B cell (primary cell): ENCODE measurements at regions not wholly inside any gene's neighbourhood (a gene's known extent, or its start where the extent isn't known, plus 50 kb on each side); places are given as distances from the start of the nearest gene placed in this dataset.

Experiments
- ATAC-seq: fragments of 200-7000 bp; cut with Tn5 transposase; one replicate; pipeline ENCODE4 v1.10.0; 2021; ENCODE audit warnings: low read depth, mild to moderate bottlenecking, moderate number of reproducible peaks, moderate library complexity
- CTCF ChIA-PET: fragments of 350-600 bp; sonication (Branson Sonifier 250); formaldehyde crosslinking; loops from one replicate; lab custom pipeline; 2021; ENCODE audit warnings: antibody characterized with exemption, inconsistent platforms; lab: Charles Lee
- POLR2A ChIA-PET: fragments of 350-600 bp; sonication (Branson Sonifier 250); formaldehyde crosslinking; loops from one replicate; lab custom pipeline; 2021; ENCODE audit warnings: antibody characterized with exemption; lab: Charles Lee
- DNase-seq: peaks from one replicate; pipeline ENCODE4 v3.0.0; 2013
- H2AFZ ChIP-seq: 2 replicates; pipeline ENCODE4 v1.6.1; 2012; ENCODE audit warnings: mild to moderate bottlenecking, low read depth, low read length; ENCODE audit not compliant: insufficient read depth, poor library complexity, severe bottlenecking
- H3K27ac ChIP-seq, 2 donors: 1 replicate in 1 of 2; 2 replicates in 1 of 2; pipeline ENCODE4 v1.5.1; 2012 to 2013; ENCODE audit warnings: low read length in 2 of 2, mild to moderate bottlenecking in 2 of 2, moderate library complexity in 1 of 2
- H3K27me3 ChIP-seq, 4 experiments: fragments of 200-600 bp in 1 of 4; sonication (generic) in 1 of 4; replicated peaks in 1 of 4; 1 replicate in 2 of 4; 2 replicates in 2 of 4; pipeline versions ENCODE4 v1.6.1 to v1.7.0; 2013 to 2016; ENCODE audit warnings: low read length in 3 of 4, mild to moderate bottlenecking in 2 of 4, mixed read lengths in 1 of 4, moderate library complexity in 1 of 4; ENCODE audit not compliant: insufficient read depth in 4 of 4, control insufficient read depth in 3 of 4; ENCODE audit errors: control extremely low read depth in 1 of 4
- H3K36me3 ChIP-seq, 2 experiments: replicated peaks in 1 of 2; 1 replicate in 1 of 2; 2 replicates in 1 of 2; pipeline versions ENCODE4 v1.6.1 to v1.7.1; 2013; ENCODE audit warnings: low read length in 1 of 2; ENCODE audit not compliant: insufficient read depth in 2 of 2, control insufficient read depth in 1 of 2; ENCODE audit errors: control extremely low read depth in 1 of 2, extremely low read depth in 1 of 2
- H3K4me1 ChIP-seq, 2 donors: fragments of 200-600 bp in 1 of 2; sonication (generic) in 1 of 2; 1 replicate in 1 of 2; 2 replicates in 1 of 2; pipeline versions ENCODE4 v1.5.1 to v1.6.1; 2013 to 2017; ENCODE audit warnings: low read length in 2 of 2; ENCODE audit not compliant: control insufficient read depth in 2 of 2, insufficient read depth in 2 of 2
- H3K4me2 ChIP-seq: replicated peaks from 2 replicates; pipeline ENCODE3; 2012; ENCODE audit warnings: mild to moderate bottlenecking, low read depth, low read length; ENCODE audit not compliant: poor library complexity, severe bottlenecking
- H3K4me3 ChIP-seq, 5 experiments: fragments of 200-600 bp in 1 of 5; sonication (generic) in 1 of 5; 1 replicate in 3 of 5; 2 replicates in 2 of 5; pipeline versions ENCODE4 v1.5.1 to v1.7.0; 2011 to 2016; ENCODE audit warnings: low read length in 4 of 5, mild to moderate bottlenecking in 4 of 5, low read depth in 2 of 5, control low read depth in 1 of 5, moderate library complexity in 1 of 5; ENCODE audit not compliant: insufficient read depth in 1 of 5; ENCODE audit errors: control extremely low read depth in 1 of 5, extremely low read depth in 1 of 5
- H3K79me2 ChIP-seq: fragments of 200-600 bp; sonication (generic); one replicate; pipeline ENCODE4 v1.6.0; 2016; ENCODE audit warnings: low read length; ENCODE audit not compliant: control insufficient read depth, insufficient read depth
- H3K9ac ChIP-seq: fragments of 200-600 bp; sonication (generic); 2 replicates; pipeline ENCODE4 v1.6.1; 2017; ENCODE audit warnings: mild to moderate bottlenecking, low read length, moderate library complexity
- H3K9me3 ChIP-seq, 3 donors: one replicate each; pipeline versions ENCODE4 v1.6.1 to v1.7.1; 2013; ENCODE audit warnings: low read length in 2 of 3; ENCODE audit not compliant: control insufficient read depth in 2 of 3, insufficient read depth in 1 of 3; ENCODE audit errors: control extremely low read depth in 1 of 3
- H4K20me1 ChIP-seq: 2 replicates; pipeline ENCODE4 v1.6.0; 2012; ENCODE audit warnings: mild to moderate bottlenecking, low read length; ENCODE audit not compliant: insufficient read depth, control insufficient read depth, poor library complexity, severe bottlenecking
- H3K27ac Mint-ChIP-seq: one replicate; pipeline ENCODE4 v1.8.0; 2021; ENCODE audit warnings: mixed read lengths
- H3K27me3 Mint-ChIP-seq: one replicate; pipeline ENCODE4 v1.8.0; 2021; ENCODE audit warnings: mixed read lengths
- H3K4me1 Mint-ChIP-seq: one replicate; pipeline ENCODE4 v1.8.0; 2021; ENCODE audit warnings: mixed read lengths
- H3K4me3 Mint-ChIP-seq: one replicate; pipeline ENCODE4 v1.8.0; 2021; ENCODE audit warnings: mixed read lengths
- H3K9me3 Mint-ChIP-seq: one replicate; pipeline ENCODE4 v1.8.0; 2022; ENCODE audit warnings: mixed read lengths; ENCODE audit not compliant: insufficient read depth
- CTCF ChIP-seq: fragments of 200-600 bp; IDR thresholded peaks from one replicate; pipeline ENCODE4 v1.8.0; 2022; ENCODE audit warnings: antibody characterized with exemption, mild to moderate bottlenecking
- EZH2 ChIP-seq: IDR thresholded peaks from 2 replicates; pipeline ENCODE4 v1.6.1; 2012; ENCODE audit warnings: borderline replicate concordance, low read depth, mild to moderate bottlenecking, moderate library complexity, low read length; ENCODE audit not compliant: insufficient read depth, poor library complexity, severe bottlenecking
- WGBS: methylation state at CpG from one replicate; pipeline ENCODE4 v1.1.5; 2013; ENCODE audit warnings: missing lambda C conversion rate; ENCODE audit not compliant: insufficient coverage; 5-methylcytosine and 5-hydroxymethylcytosine counted together
- intact Hi-C: fragments of 100-400 bp; cut with micrococcal nuclease; formaldehyde crosslinking; loops from one replicate; pipeline ENCODE4 v1.10.0; 2022

- intact Hi-C loops: no loop called here
Observed at GRCh38 chr1:29409616-29410015, 173.3 kb downstream of the PTPRU start.

More at GRCh38 chr1:29409616-29410015, 173.3 kb downstream of the PTPRU start:
- no peak overlapping the region for H3K27ac Mint-ChIP-seq
- no peaks in the 10 kb centered on the region for H3K79me2 ChIP-seq
- no peaks in the 10 kb centered on the region for H3K9me3 Mint-ChIP-seq
- POLR2A ChIA-PET: no interaction called here
- peaks cover 0 to 6% (median 0%) of the 10 kb centered on the region in 3 donors for H3K9me3 ChIP-seq
- no peak overlapping the region for H3K27ac ChIP-seq
- ATAC-seq (no peak), DNase-seq (no peak)
- H3K4me3 Mint-ChIP-seq: no peak overlapping the region
- CTCF ChIA-PET: no interaction called here
- H3K4me2 ChIP-seq: no peak overlapping the region
- H3K9ac ChIP-seq: no peak overlapping the region
- no peaks in the 10 kb centered on the region for H4K20me1 ChIP-seq
- peaks cover 0 to 8% (median 2%) of the 10 kb centered on the region in 4 experiments for H3K27me3 ChIP-seq
- H2AFZ ChIP-seq: no peak overlapping the region
- no peak overlapping the region for H3K4me3 ChIP-seq
- peaks cover 15% of the 10 kb centered on the region for H3K27me3 Mint-ChIP-seq
- no peaks in the 10 kb centered on the region for H3K36me3 ChIP-seq
- WGBS: 58% methylated on average over 2 of the region's 2 CpGs
- TF ChIP-seq EZH2 (no peak), CTCF (no peak)
- H3K4me1 Mint-ChIP-seq: no peaks in the 10 kb centered on the region
- H3K4me1 ChIP-seq: no peaks in the 10 kb centered on the region
